CD4-positive, CD25-positive, alpha-beta regulatory T cell (primary cell): ENCODE measurements at regions not wholly inside any gene's neighbourhood (a gene's known extent, or its start where the extent isn't known, plus 50 kb on each side); places are given as distances from the start of the nearest gene placed in this dataset.

Experiments used
- ATAC-seq, 2 donors: fragments of 150-1000 bp; cut with Tn5 transposase; one replicate each; pipeline ENCODE4 v1.10.0; 2021; ENCODE audit warnings: low read depth in 2 of 2, moderate number of reproducible peaks in 2 of 2, moderate library complexity in 1 of 2
- DNase-seq, 3 donors: peaks; one replicate each; pipeline versions ENCODE4 v3.0.0 to v3.0.0-alpha.2; 2012 to 2022; ENCODE audit warnings: mixed read lengths in 1 of 3
- H3K27ac ChIP-seq: one replicate; pipeline ENCODE4 v1.7.0; 2013; ENCODE audit warnings: mild to moderate bottlenecking, low read length; ENCODE audit not compliant: insufficient read depth, poor library complexity, severe bottlenecking
- H3K27me3 ChIP-seq: one replicate; pipeline ENCODE4 v1.7.0; 2013; ENCODE audit warnings: low read length; ENCODE audit not compliant: control insufficient read depth, insufficient read depth
- H3K36me3 ChIP-seq: one replicate; pipeline ENCODE4 v1.7.0; 2013; ENCODE audit warnings: mild to moderate bottlenecking, low read length, moderate library complexity; ENCODE audit not compliant: control insufficient read depth, insufficient read depth
- H3K4me1 ChIP-seq: 2 replicates; pipeline ENCODE4 v1.7.0; 2013; ENCODE audit warnings: mild to moderate bottlenecking, low read length; ENCODE audit not compliant: insufficient read depth, control insufficient read depth, poor library complexity, severe bottlenecking
- H3K4me3 ChIP-seq: one replicate; pipeline ENCODE4 v1.7.0; 2013; ENCODE audit warnings: low read depth, mild to moderate bottlenecking, low read length, moderate library complexity
- H3K9me3 ChIP-seq, 2 experiments: 1 replicate in 1 of 2; 2 replicates in 1 of 2; pipeline ENCODE4 v1.7.0; 2013; ENCODE audit warnings: low read length in 2 of 2, mild to moderate bottlenecking in 1 of 2, moderate library complexity in 1 of 2; ENCODE audit not compliant: control insufficient read depth in 2 of 2
- H3K27ac Mint-ChIP-seq, 3 donors: one replicate each; pipeline ENCODE4 v1.8.0; 2020 to 2022; ENCODE audit warnings: mild to moderate bottlenecking in 3 of 3, mixed read lengths in 3 of 3, moderate library complexity in 2 of 3
- H3K27me3 Mint-ChIP-seq: one replicate; pipeline ENCODE4 v1.8.0; 2022; ENCODE audit warnings: mild to moderate bottlenecking, mixed read lengths
- H3K36me3 Mint-ChIP-seq: one replicate; pipeline ENCODE4 v1.8.0; 2020; ENCODE audit warnings: mixed read lengths
- H3K4me1 Mint-ChIP-seq, 4 donors: one replicate each; pipeline ENCODE4 v1.8.0; 2020 to 2022; ENCODE audit warnings: mixed read lengths in 4 of 4, mild to moderate bottlenecking in 1 of 4
- H3K4me3 Mint-ChIP-seq, 4 donors: one replicate each; pipeline ENCODE4 v1.8.0; 2020 to 2022; ENCODE audit warnings: mild to moderate bottlenecking in 4 of 4, mixed read lengths in 4 of 4, moderate library complexity in 3 of 4
- H3K9me3 Mint-ChIP-seq, 7 donors: one replicate each; pipeline ENCODE4 v1.8.0; 2020 to 2022; ENCODE audit warnings: mixed read lengths in 7 of 7, mild to moderate bottlenecking in 3 of 7, moderate library complexity in 2 of 7

DNA sequence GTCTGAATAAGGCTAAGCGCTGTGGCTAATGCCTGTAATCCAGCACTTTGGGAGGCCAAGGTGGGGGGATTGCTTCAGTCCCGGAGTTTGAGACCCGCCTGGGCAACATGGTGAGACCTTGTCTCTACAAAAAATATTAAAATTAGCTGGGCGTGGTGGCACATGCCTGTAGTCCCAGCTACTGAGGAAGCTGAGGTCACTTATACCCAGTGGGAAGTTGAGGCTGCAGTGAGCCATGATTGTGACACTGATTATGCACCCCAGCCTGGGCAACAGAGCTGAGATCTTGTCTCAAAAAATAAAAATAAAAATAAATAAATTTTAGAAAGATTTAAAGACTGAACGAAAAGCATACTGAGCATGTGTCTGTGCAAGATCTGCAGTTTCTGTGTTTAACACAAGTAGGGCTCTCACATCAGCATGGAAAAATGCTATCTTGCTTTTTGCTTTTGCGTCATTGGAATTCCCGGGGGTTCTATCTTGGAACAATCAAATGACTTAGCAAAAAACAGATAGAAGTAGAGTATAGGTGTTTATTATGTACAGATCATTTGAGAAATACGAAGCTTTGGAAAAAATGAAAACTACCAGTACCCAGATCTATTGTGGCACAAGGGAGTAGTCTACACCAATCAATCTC lies 161.9 kb downstream of the CAPZA3 start:
- H3K27ac Mint-ChIP-seq, result no peak overlapping the region
- peaks cover 0 to 6% (median 4%) of the 10 kb centered on the region in 7 donors for H3K9me3 Mint-ChIP-seq
- H3K4me3 Mint-ChIP-seq, result no peak overlapping the region
- no peak overlapping the region for H3K4me3 ChIP-seq
- no peaks in the 10 kb centered on the region for H3K27me3 ChIP-seq
- no peaks in the 10 kb centered on the region for H3K36me3 ChIP-seq
- ATAC-seq, result no peak
- H3K4me1 ChIP-seq, result no peaks in the 10 kb centered on the region
- H3K27me3 Mint-ChIP-seq, result no peaks in the 10 kb centered on the region
- no peak for DNase-seq
- H3K4me1 Mint-ChIP-seq, result no peaks in the 10 kb centered on the region
- no peak overlapping the region for H3K27ac ChIP-seq
- H3K9me3 ChIP-seq, result no peaks in the 10 kb centered on the region
- H3K36me3 Mint-ChIP-seq, result no peaks in the 10 kb centered on the region

DNA sequence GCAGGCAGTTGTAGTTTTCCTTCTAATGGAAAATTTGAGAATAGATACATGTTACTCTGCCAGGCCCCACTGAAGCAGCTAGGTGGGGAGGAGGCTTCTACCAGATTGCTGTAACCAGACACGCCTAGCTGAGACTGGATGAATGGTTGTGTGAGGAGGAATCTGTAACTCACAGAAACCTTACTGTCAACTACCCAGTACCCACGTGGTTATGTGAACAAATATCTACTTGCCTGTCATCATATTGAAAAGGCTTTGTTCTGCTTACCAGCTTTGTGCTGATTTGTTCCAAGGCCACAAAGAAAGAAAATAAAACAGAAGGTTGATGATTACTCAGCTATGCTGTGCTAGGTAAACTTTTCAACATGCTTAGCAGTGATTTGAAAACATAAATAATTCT lies 167.2 kb downstream of the CAPZA3 start:
- DNase-seq (no peak), ATAC-seq (no peak)
- H3K9me3 ChIP-seq, result no peaks in the 10 kb centered on the region
- no peak overlapping the region for H3K27ac Mint-ChIP-seq
- H3K4me1 ChIP-seq, result no peaks in the 10 kb centered on the region
- peaks cover 0 to 6% (median 2%) of the 10 kb centered on the region in 7 donors for H3K9me3 Mint-ChIP-seq
- H3K4me1 Mint-ChIP-seq, result no peaks in the 10 kb centered on the region
- no peak overlapping the region for H3K4me3 ChIP-seq
- H3K4me3 Mint-ChIP-seq, result no peak overlapping the region
- no peaks in the 10 kb centered on the region for H3K27me3 Mint-ChIP-seq
- no peaks in the 10 kb centered on the region for H3K36me3 Mint-ChIP-seq
- no peaks in the 10 kb centered on the region for H3K36me3 ChIP-seq
- no peak overlapping the region for H3K27ac ChIP-seq
- no peaks in the 10 kb centered on the region for H3K27me3 ChIP-seq

DNA sequence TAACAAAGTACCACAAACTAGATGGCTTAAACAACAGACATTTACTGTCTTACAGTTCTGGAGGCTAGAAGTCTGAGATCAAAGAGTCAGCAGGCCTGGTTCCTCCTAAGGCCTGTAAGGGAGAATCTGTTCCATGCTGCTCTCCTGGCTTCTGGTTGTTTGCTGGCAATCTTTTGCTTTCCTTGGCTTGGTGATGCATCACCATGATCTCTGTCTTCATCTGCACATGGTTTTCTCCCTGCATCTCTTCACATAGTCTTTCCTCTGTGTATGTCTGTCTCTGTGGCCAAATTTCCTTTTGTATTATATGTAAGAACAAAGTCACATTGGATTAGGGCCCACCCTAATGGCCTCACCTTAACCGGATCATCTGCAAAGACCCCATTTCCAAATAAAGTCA lies 168.5 kb downstream of the CAPZA3 start:
- Histone ChIP-seq H3K9me3 (no peaks in the 10 kb centered on the region), H3K4me1 (no peaks in the 10 kb centered on the region), H3K4me3 (no peak overlapping the region), H3K27ac (no peak overlapping the region), H3K36me3 (no peaks in the 10 kb centered on the region), H3K27me3 (no peaks in the 10 kb centered on the region)
- Mint-ChIP-seq H3K27ac (no peak overlapping the region), H3K9me3 (peaks cover 0 to 5% (median 2%) of the 10 kb centered on the region in 7 donors), H3K4me1 (no peaks in the 10 kb centered on the region), H3K4me3 (no peak overlapping the region), H3K27me3 (no peaks in the 10 kb centered on the region), H3K36me3 (no peaks in the 10 kb centered on the region)
- no peak for DNase-seq
- ATAC-seq, result no peak

DNA sequence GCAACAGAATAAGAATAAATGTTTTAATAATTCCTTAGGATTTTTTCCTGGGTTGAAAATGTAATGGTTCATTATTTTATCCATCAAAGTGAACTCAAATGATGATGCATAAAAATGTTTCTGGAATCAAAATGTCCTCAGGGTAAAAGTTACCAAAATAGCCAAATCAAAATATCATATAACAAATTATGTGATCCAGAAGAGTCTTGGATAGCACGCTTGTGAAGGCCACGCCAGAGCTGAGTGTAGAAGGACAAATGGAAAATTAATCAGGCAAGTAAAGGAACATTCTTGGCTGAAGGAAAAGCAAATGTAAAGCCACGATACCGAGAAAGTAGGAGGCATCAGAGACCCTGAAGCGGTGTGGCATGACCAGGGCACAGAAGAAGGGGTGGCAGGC lies 169.2 kb downstream of the CAPZA3 start:
- no peak overlapping the region for H3K27ac Mint-ChIP-seq
- Histone ChIP-seq H3K9me3 (no peaks in the 10 kb centered on the region), H3K36me3 (no peaks in the 10 kb centered on the region), H3K4me1 (no peaks in the 10 kb centered on the region), H3K27me3 (no peaks in the 10 kb centered on the region), H3K27ac (no peak overlapping the region), H3K4me3 (no peak overlapping the region)
- H3K36me3 Mint-ChIP-seq, result no peaks in the 10 kb centered on the region
- H3K4me1 Mint-ChIP-seq, result no peaks in the 10 kb centered on the region
- no peak overlapping the region for H3K4me3 Mint-ChIP-seq
- no peak for ATAC-seq
- no peak for DNase-seq
- peaks cover 0 to 5% (median 2%) of the 10 kb centered on the region in 7 donors for H3K9me3 Mint-ChIP-seq
- H3K27me3 Mint-ChIP-seq, result no peaks in the 10 kb centered on the region

DNA sequence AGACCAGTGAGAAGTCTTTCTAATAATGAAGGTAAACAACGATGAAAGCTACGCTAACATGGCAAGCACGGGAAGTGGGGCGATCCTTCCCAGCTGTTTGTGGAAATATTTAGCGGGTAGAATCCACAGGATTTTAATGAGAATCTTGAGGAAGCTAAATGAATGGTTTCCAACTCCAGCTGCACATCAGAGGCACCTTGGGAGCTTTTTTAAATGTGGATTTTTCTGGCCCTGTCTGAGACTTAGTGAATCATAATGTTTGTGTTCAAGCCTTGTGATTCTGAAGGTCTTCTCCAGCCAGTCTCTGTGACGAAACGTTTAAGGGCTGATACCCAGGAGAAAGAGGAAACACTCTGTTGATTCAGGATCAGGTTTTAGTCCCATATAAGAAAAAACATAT lies 169.8 kb downstream of the CAPZA3 start:
- H3K27ac Mint-ChIP-seq, result no peak overlapping the region
- Histone ChIP-seq H3K4me1 (no peaks in the 10 kb centered on the region), H3K36me3 (no peaks in the 10 kb centered on the region), H3K27ac (no peak overlapping the region), H3K27me3 (no peaks in the 10 kb centered on the region), H3K9me3 (no peaks in the 10 kb centered on the region), H3K4me3 (no peak overlapping the region)
- no peaks in the 10 kb centered on the region for H3K4me1 Mint-ChIP-seq
- no peak for DNase-seq
- no peak overlapping the region for H3K4me3 Mint-ChIP-seq
- no peaks in the 10 kb centered on the region for H3K27me3 Mint-ChIP-seq
- H3K36me3 Mint-ChIP-seq, result no peaks in the 10 kb centered on the region
- ATAC-seq, result no peak
- H3K9me3 Mint-ChIP-seq, result peaks cover 0 to 5% (median 2%) of the 10 kb centered on the region in 7 donors

DNA sequence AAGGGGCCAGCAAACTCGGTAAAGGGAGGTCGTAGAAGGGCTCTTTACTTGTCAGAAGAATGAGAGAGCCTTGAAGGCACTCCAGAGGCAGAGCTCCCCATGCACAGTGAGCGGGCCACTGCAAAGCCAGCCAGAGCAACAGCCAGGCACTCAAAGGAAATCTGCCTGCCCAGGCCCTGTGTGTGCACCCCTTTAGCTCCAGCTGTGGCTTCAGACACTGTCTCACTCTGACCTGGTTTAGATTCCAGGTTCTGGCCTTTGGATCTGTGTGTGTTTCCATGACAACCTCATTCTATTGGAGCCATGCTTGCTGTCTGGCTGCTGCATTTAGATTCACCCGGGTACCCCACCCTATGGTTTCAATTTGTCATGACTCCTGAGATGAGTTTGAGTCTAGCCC lies 170.3 kb downstream of the CAPZA3 start:
- H3K9me3 Mint-ChIP-seq, result peaks cover 0 to 8% (median 2%) of the 10 kb centered on the region in 7 donors

DNA sequence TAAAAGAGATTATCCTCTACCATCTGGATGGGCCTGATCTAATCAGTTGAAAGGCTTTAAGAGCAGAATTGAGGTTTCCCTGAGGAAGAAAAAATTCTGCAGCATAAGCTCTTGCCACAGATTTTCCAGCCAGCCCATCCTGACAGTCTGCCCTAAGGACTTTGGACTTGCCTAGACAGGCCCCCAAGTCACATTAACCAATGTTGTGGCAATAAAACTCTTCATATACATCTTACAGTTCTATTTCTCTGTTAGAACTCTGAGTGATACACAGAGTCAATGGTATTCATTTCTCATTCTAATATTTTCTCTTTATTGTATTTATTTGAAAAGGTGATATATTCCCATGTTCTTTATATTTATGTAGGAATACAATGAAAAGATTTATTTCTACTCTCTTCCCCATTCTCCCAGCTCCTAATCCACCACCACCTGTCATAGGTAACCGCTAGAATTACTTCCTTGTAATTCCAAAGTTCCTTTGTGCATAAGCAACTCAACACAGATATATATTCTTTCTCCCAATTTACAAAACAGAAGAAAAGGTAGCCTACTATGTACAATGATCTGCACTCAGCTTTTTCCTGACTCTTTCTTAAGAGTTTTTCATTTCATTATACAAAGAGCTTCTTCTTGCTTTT lies 182.1 kb downstream of the CAPZA3 start:
- no peaks in the 10 kb centered on the region for H3K4me1 ChIP-seq
- no peaks in the 10 kb centered on the region for H3K4me1 Mint-ChIP-seq
- H3K36me3 ChIP-seq, result no peaks in the 10 kb centered on the region
- no peaks in the 10 kb centered on the region for H3K9me3 ChIP-seq
- H3K27ac Mint-ChIP-seq, result no peak overlapping the region
- no peaks in the 10 kb centered on the region for H3K27me3 ChIP-seq
- no peak overlapping the region for H3K27ac ChIP-seq
- H3K36me3 Mint-ChIP-seq, result no peaks in the 10 kb centered on the region
- DNase-seq (no peak), ATAC-seq (no peak)
- H3K27me3 Mint-ChIP-seq, result no peaks in the 10 kb centered on the region
- no peak overlapping the region for H3K4me3 ChIP-seq
- peaks cover 0 to 12% (median 4%) of the 10 kb centered on the region in 7 donors for H3K9me3 Mint-ChIP-seq
- H3K4me3 Mint-ChIP-seq, result no peak overlapping the region

More for the DNA sequence above, 170.3 kb downstream of the CAPZA3 start:
- Mint-ChIP-seq H3K27me3 (no peaks in the 10 kb centered on the region), H3K4me1 (no peaks in the 10 kb centered on the region), H3K36me3 (no peaks in the 10 kb centered on the region), H3K4me3 (no peak overlapping the region), H3K27ac (no peak overlapping the region)
- Histone ChIP-seq H3K9me3 (no peaks in the 10 kb centered on the region), H3K27ac (no peak overlapping the region), H3K36me3 (no peaks in the 10 kb centered on the region), H3K4me1 (no peaks in the 10 kb centered on the region), H3K27me3 (no peaks in the 10 kb centered on the region), H3K4me3 (no peak overlapping the region)
- DNase-seq (no peak), ATAC-seq (no peak)

DNA sequence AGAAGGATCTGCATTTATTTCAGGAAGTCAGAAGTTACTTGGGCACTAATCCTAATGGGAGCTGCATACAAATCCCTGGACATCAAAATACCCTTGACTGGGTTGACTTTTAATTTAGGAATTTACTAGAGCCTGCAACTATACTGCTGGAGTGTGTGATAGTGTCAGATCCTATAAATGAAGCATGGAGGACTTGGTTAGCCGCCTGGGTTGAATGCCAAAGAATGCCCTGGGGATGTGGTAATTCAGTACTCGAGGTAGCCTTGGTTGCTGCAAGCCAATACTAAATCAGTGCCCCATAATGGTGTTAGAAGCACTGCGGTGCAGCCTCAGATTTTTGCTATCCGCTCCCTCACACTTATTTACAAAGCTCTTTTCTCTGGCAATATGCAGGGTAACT lies 184.9 kb downstream of the CAPZA3 start:
- Histone ChIP-seq H3K36me3 (no peaks in the 10 kb centered on the region), H3K4me1 (no peaks in the 10 kb centered on the region), H3K27me3 (no peaks in the 10 kb centered on the region), H3K4me3 (no peak overlapping the region), H3K27ac (no peak overlapping the region), H3K9me3 (no peaks in the 10 kb centered on the region)
- no peak for ATAC-seq
- H3K9me3 Mint-ChIP-seq, result peaks cover 0 to 13% (median 4%) of the 10 kb centered on the region in 7 donors
- no peak overlapping the region for H3K4me3 Mint-ChIP-seq
- no peaks in the 10 kb centered on the region for H3K27me3 Mint-ChIP-seq
- H3K27ac Mint-ChIP-seq, result no peak overlapping the region
- no peak for DNase-seq
- H3K4me1 Mint-ChIP-seq, result no peaks in the 10 kb centered on the region
- H3K36me3 Mint-ChIP-seq, result no peaks in the 10 kb centered on the region
